B cell (primary cell): ENCODE measurements at regions not wholly inside any gene's neighbourhood (a gene's known extent, or its start where the extent isn't known, plus 50 kb on each side); places are given as distances from the start of the nearest gene placed in this dataset.

Experiments
- ATAC-seq: fragments of 200-7000 bp; cut with Tn5 transposase; one replicate; pipeline ENCODE4 v1.10.0; 2021; ENCODE audit warnings: low read depth, mild to moderate bottlenecking, moderate number of reproducible peaks, moderate library complexity
- CTCF ChIA-PET: fragments of 350-600 bp; sonication (Branson Sonifier 250); formaldehyde crosslinking; loops from one replicate; lab custom pipeline; 2021; ENCODE audit warnings: antibody characterized with exemption, inconsistent platforms; lab: Charles Lee
- POLR2A ChIA-PET: fragments of 350-600 bp; sonication (Branson Sonifier 250); formaldehyde crosslinking; loops from one replicate; lab custom pipeline; 2021; ENCODE audit warnings: antibody characterized with exemption; lab: Charles Lee
- DNase-seq: peaks from one replicate; pipeline ENCODE4 v3.0.0; 2013
- H2AFZ ChIP-seq: 2 replicates; pipeline ENCODE4 v1.6.1; 2012; ENCODE audit warnings: mild to moderate bottlenecking, low read depth, low read length; ENCODE audit not compliant: insufficient read depth, poor library complexity, severe bottlenecking
- H3K27ac ChIP-seq, 2 donors: 1 replicate in 1 of 2; 2 replicates in 1 of 2; pipeline ENCODE4 v1.5.1; 2012 to 2013; ENCODE audit warnings: low read length in 2 of 2, mild to moderate bottlenecking in 2 of 2, moderate library complexity in 1 of 2
- H3K27me3 ChIP-seq, 4 experiments: fragments of 200-600 bp in 1 of 4; sonication (generic) in 1 of 4; replicated peaks in 1 of 4; 1 replicate in 2 of 4; 2 replicates in 2 of 4; pipeline versions ENCODE4 v1.6.1 to v1.7.0; 2013 to 2016; ENCODE audit warnings: low read length in 3 of 4, mild to moderate bottlenecking in 2 of 4, mixed read lengths in 1 of 4, moderate library complexity in 1 of 4; ENCODE audit not compliant: insufficient read depth in 4 of 4, control insufficient read depth in 3 of 4; ENCODE audit errors: control extremely low read depth in 1 of 4
- H3K36me3 ChIP-seq, 2 experiments: replicated peaks in 1 of 2; 1 replicate in 1 of 2; 2 replicates in 1 of 2; pipeline versions ENCODE4 v1.6.1 to v1.7.1; 2013; ENCODE audit warnings: low read length in 1 of 2; ENCODE audit not compliant: insufficient read depth in 2 of 2, control insufficient read depth in 1 of 2; ENCODE audit errors: control extremely low read depth in 1 of 2, extremely low read depth in 1 of 2
- H3K4me1 ChIP-seq, 2 donors: fragments of 200-600 bp in 1 of 2; sonication (generic) in 1 of 2; 1 replicate in 1 of 2; 2 replicates in 1 of 2; pipeline versions ENCODE4 v1.5.1 to v1.6.1; 2013 to 2017; ENCODE audit warnings: low read length in 2 of 2; ENCODE audit not compliant: control insufficient read depth in 2 of 2, insufficient read depth in 2 of 2
- H3K4me2 ChIP-seq: replicated peaks from 2 replicates; pipeline ENCODE3; 2012; ENCODE audit warnings: mild to moderate bottlenecking, low read depth, low read length; ENCODE audit not compliant: poor library complexity, severe bottlenecking
- H3K4me3 ChIP-seq, 5 experiments: fragments of 200-600 bp in 1 of 5; sonication (generic) in 1 of 5; 1 replicate in 3 of 5; 2 replicates in 2 of 5; pipeline versions ENCODE4 v1.5.1 to v1.7.0; 2011 to 2016; ENCODE audit warnings: low read length in 4 of 5, mild to moderate bottlenecking in 4 of 5, low read depth in 2 of 5, control low read depth in 1 of 5, moderate library complexity in 1 of 5; ENCODE audit not compliant: insufficient read depth in 1 of 5; ENCODE audit errors: control extremely low read depth in 1 of 5, extremely low read depth in 1 of 5
- H3K79me2 ChIP-seq: fragments of 200-600 bp; sonication (generic); one replicate; pipeline ENCODE4 v1.6.0; 2016; ENCODE audit warnings: low read length; ENCODE audit not compliant: control insufficient read depth, insufficient read depth
- H3K9ac ChIP-seq: fragments of 200-600 bp; sonication (generic); 2 replicates; pipeline ENCODE4 v1.6.1; 2017; ENCODE audit warnings: mild to moderate bottlenecking, low read length, moderate library complexity
- H3K9me3 ChIP-seq, 3 donors: one replicate each; pipeline versions ENCODE4 v1.6.1 to v1.7.1; 2013; ENCODE audit warnings: low read length in 2 of 3; ENCODE audit not compliant: control insufficient read depth in 2 of 3, insufficient read depth in 1 of 3; ENCODE audit errors: control extremely low read depth in 1 of 3
- H4K20me1 ChIP-seq: 2 replicates; pipeline ENCODE4 v1.6.0; 2012; ENCODE audit warnings: mild to moderate bottlenecking, low read length; ENCODE audit not compliant: insufficient read depth, control insufficient read depth, poor library complexity, severe bottlenecking
- H3K27ac Mint-ChIP-seq: one replicate; pipeline ENCODE4 v1.8.0; 2021; ENCODE audit warnings: mixed read lengths
- H3K27me3 Mint-ChIP-seq: one replicate; pipeline ENCODE4 v1.8.0; 2021; ENCODE audit warnings: mixed read lengths
- H3K4me1 Mint-ChIP-seq: one replicate; pipeline ENCODE4 v1.8.0; 2021; ENCODE audit warnings: mixed read lengths
- H3K4me3 Mint-ChIP-seq: one replicate; pipeline ENCODE4 v1.8.0; 2021; ENCODE audit warnings: mixed read lengths
- H3K9me3 Mint-ChIP-seq: one replicate; pipeline ENCODE4 v1.8.0; 2022; ENCODE audit warnings: mixed read lengths; ENCODE audit not compliant: insufficient read depth
- CTCF ChIP-seq: fragments of 200-600 bp; IDR thresholded peaks from one replicate; pipeline ENCODE4 v1.8.0; 2022; ENCODE audit warnings: antibody characterized with exemption, mild to moderate bottlenecking
- EZH2 ChIP-seq: IDR thresholded peaks from 2 replicates; pipeline ENCODE4 v1.6.1; 2012; ENCODE audit warnings: borderline replicate concordance, low read depth, mild to moderate bottlenecking, moderate library complexity, low read length; ENCODE audit not compliant: insufficient read depth, poor library complexity, severe bottlenecking
- WGBS: methylation state at CpG from one replicate; pipeline ENCODE4 v1.1.5; 2013; ENCODE audit warnings: missing lambda C conversion rate; ENCODE audit not compliant: insufficient coverage; 5-methylcytosine and 5-hydroxymethylcytosine counted together
- intact Hi-C: fragments of 100-400 bp; cut with micrococcal nuclease; formaldehyde crosslinking; loops from one replicate; pipeline ENCODE4 v1.10.0; 2022

DNA sequence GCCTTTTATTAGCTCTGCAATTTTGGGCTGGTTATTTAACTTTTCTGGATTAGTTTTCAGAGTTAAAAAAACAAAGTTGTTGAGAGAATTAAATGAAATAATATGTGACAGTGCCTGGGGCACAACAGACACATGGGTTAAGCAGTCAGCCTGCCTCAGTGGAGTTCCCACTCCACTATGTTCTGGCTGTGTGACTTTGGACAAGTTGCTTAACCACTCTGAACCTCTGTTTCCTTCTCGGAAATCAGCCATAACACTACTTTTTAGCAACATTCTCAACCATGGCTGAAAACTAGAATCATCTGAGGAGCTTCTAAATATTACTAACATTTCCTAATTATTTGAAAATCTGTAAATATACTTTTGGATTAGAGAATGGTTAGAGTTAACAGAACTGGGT is 56.5 kb upstream of the SLC6A11 start:
- DNase-seq (no peak), ATAC-seq (no peak)
- H3K4me1 Mint-ChIP-seq = no peaks in the 10 kb centered on the region
- Histone ChIP-seq H4K20me1 (no peaks in the 10 kb centered on the region), H3K27me3 (peaks cover 0 to 6% (median 0%) of the 10 kb centered on the region in 4 experiments), H3K79me2 (no peaks in the 10 kb centered on the region), H3K9ac (no peak overlapping the region), H2AFZ (no peak overlapping the region), H3K36me3 (no peaks in the 10 kb centered on the region), H3K4me3 (no peak overlapping the region), H3K4me1 (no peaks in the 10 kb centered on the region), H3K4me2 (no peak overlapping the region), H3K9me3 (peaks cover 0 to 3% (median 0%) of the 10 kb centered on the region in 3 donors), H3K27ac (no peak overlapping the region)
- intact Hi-C loops = no loop called here
- WGBS = no CpG with 5 or more reads among the region's 1 CpG
- CTCF ChIA-PET = interaction anchor here (0.8 to 4.4 kb wide), 6 partner anchors 9 to 620 kb away, joined by 3 to 21 read pairs (median 4); no protein-coding TSS in a partner anchor
- H3K27ac Mint-ChIP-seq = no peak overlapping the region
- H3K9me3 Mint-ChIP-seq = no peaks in the 10 kb centered on the region
- H3K27me3 Mint-ChIP-seq = peaks cover 41% of the 10 kb centered on the region
- TF ChIP-seq EZH2 = no peak
- no peak for TF ChIP-seq CTCF
- no peak overlapping the region for H3K4me3 Mint-ChIP-seq
- POLR2A ChIA-PET = no interaction called here

- Histone ChIP-seq H3K9me3 (no peaks in the 10 kb centered on the region), H4K20me1 (no peaks in the 10 kb centered on the region), H3K9ac (no peak overlapping the region), H3K36me3 (no peaks in the 10 kb centered on the region), H3K79me2 (no peaks in the 10 kb centered on the region), H3K27ac (no peak overlapping the region), H2AFZ (no peak overlapping the region), H3K4me2 (no peak overlapping the region), H3K27me3 (peaks cover 0 to 6% (median 0%) of the 10 kb centered on the region in 4 experiments), H3K4me1 (no peaks in the 10 kb centered on the region), H3K4me3 (no peak overlapping the region)
- TF ChIP-seq CTCF = no peak
- no peak for TF ChIP-seq EZH2
- peaks cover 39% of the 10 kb centered on the region for H3K27me3 Mint-ChIP-seq
- DNase-seq (no peak), ATAC-seq (no peak)
- no peaks in the 10 kb centered on the region for H3K4me1 Mint-ChIP-seq
- H3K9me3 Mint-ChIP-seq = no peaks in the 10 kb centered on the region
- WGBS = no CpG with 5 or more reads among the region's 2 CpGs
- ChIA-PET CTCF (interaction anchor here (0.8 to 4.4 kb wide), 4 partner anchors 9 to 13 kb away, joined by 3 to 21 read pairs (median 3); no protein-coding TSS in a partner anchor), POLR2A (no interaction called here)
- intact Hi-C loops = no loop called here
- no peak overlapping the region for H3K4me3 Mint-ChIP-seq
- no peak overlapping the region for H3K27ac Mint-ChIP-seq
These were observed 55.8 kb upstream of the SLC6A11 start for GRCh38 chr3:10760199-10760598.
